ENCODE measurements at regions not wholly inside any gene's neighbourhood (a gene's known extent, or its start where the extent isn't known, plus 50 kb on each side); places are given as distances from the start of the nearest gene placed in this dataset.

GRCh38 chr14:22390195-22390594 lies 198.8 kb downstream of the DAD1 start:
- no peak for TF ChIP-seq POLR2A (IDR thresholded peaks at IDR 0.05)
- TF ChIP-seq, protein P1, sequence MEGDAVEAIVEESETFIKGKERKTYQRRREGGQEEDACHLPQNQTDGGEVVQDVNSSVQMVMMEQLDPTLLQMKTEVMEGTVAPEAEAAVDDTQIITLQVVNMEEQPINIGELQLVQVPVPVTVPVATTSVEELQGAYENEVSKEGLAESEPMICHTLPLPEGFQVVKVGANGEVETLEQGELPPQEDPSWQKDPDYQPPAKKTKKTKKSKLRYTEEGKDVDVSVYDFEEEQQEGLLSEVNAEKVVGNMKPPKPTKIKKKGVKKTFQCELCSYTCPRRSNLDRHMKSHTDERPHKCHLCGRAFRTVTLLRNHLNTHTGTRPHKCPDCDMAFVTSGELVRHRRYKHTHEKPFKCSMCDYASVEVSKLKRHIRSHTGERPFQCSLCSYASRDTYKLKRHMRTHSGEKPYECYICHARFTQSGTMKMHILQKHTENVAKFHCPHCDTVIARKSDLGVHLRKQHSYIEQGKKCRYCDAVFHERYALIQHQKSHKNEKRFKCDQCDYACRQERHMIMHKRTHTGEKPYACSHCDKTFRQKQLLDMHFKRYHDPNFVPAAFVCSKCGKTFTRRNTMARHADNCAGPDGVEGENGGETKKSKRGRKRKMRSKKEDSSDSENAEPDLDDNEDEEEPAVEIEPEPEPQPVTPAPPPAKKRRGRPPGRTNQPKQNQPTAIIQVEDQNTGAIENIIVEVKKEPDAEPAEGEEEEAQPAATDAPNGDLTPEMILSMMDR (IDR thresholded peaks at IDR 0.05 in 4 of 5, conservative IDR thresholded peaks at IDR 0.05 in 1 of 5) = no peak
